NCI-H1436 (cell line): ENCODE measurements at regions not wholly inside any gene's neighbourhood (a gene's known extent, or its start where the extent isn't known, plus 50 kb on each side); places are given as distances from the start of the nearest gene placed in this dataset.

Experiments
- DNase-seq: peaks from one replicate; lab custom pipeline; 2025; lab: John Stamatoyannopoulos, UW

DNA sequence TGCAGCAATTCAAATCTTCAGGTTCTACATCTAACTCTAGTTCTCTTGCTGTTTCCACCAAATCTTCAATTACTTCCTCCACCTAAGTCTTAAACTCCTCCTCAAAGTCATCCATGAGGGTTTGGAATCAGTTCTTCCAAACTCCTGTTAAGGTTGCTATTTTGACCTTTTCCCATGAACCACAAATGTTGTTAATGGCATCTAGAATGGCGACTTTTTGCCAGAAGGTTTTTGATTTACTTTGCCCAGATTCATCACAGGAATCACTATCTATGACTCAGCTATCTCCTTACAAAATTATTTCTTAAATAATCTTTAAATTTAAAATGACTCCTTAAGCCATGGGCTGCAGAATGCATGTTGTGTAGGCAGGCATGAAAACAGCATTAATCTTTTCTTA, 368.9 kb upstream of the TNP1 start:
- no peak for DNase-seq

DNA sequence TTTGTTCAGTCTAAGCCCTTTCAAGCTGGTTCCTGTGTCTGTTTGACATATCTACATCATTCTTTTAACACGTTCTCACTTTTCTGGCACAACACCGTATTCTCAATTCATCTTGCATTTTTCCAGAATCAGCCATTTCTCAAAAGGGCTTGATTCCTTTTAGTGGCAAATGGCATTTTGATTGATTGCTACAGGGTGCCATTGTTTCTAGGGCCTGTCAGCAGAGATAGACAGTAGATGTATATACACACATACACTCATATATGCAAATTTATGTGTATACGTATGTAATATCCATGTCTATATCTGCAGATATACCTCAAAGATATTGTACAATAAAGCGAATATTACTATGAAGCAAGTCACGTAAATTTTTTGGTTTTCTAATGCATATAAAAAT, 367.9 kb upstream of the TNP1 start:
- no peak for DNase-seq

DNA sequence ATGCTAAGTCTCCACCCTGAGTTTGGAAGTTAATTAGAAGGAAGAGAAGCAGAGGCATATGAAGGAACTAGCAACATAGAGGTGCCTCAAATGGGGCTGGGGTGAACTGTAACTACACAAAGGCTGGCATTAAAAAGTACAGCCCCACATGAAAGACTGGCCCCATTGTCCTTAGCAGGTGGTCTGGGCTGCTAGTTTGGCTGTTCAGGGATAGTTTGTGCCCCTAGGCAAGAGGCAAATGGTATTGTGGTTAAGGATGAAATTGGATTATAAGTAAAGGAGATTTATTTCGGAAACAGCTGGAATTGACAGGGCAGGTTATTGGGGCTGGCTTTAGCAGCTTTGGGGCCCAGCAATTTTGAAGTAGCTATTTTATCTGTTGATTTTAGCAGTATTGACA, 365.7 kb upstream of the TNP1 start:
- no peak for DNase-seq

DNA sequence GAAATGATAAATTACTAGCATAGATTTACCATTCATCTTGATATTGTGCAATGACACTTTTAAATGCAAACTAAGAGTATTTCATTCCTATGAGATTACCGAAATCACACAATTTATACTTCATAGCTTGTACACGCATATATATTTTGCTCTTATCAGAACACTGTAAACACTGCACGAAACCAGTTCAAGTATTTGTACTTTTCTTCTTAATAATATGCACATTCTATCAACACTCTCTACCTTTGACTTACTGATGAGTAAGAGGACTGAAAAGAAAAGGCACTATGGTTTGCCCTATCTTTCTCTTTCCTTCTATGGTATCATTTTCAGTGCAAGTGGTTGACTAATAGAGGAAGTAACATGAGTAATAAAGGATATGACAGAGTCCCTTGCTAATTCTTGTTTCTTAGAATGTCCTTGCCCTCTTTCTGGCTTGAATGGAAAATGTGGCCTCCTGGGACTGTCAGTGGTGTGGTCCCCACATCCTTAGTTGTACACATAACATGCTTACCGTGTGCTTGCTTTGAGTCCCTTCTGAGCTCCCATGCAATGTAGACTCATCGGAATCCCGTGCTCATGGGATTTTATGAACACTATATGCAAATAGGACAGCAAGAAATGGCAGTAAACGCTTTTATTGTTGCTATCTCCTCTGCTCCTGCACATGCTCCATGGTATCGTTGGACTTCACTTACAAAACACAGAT, 363.5 kb upstream of the TNP1 start:
- no peak for DNase-seq

DNA sequence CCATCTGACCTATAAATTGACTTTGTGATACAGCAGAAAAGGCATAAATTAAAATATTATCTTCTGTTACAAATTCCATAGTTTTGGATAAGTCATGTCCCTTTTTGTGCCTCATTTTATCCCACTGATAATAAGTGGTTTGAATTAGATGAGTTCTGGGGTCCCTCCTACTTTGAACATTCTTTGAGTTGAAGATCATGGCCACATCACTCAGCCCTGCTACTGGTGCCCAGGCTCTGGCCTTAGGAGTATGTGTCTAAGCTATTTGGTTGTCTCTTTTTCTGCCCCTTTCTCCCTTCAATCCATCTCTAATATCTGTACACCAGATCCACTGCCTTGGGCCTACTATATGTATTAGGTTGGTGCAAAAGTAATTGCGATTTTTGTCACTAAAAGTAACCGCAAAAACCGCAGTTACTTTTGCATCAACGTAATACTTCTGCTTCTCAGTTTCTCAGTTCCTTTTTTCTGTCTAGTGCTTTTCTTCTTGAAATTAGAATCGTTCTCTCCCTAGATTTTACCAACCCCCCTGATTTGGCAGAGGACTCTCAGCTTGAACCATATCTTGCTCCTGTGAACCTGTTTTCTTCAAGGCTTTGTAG, 362.5 kb upstream of the TNP1 start:
- DNase-seq: no peak

DNA sequence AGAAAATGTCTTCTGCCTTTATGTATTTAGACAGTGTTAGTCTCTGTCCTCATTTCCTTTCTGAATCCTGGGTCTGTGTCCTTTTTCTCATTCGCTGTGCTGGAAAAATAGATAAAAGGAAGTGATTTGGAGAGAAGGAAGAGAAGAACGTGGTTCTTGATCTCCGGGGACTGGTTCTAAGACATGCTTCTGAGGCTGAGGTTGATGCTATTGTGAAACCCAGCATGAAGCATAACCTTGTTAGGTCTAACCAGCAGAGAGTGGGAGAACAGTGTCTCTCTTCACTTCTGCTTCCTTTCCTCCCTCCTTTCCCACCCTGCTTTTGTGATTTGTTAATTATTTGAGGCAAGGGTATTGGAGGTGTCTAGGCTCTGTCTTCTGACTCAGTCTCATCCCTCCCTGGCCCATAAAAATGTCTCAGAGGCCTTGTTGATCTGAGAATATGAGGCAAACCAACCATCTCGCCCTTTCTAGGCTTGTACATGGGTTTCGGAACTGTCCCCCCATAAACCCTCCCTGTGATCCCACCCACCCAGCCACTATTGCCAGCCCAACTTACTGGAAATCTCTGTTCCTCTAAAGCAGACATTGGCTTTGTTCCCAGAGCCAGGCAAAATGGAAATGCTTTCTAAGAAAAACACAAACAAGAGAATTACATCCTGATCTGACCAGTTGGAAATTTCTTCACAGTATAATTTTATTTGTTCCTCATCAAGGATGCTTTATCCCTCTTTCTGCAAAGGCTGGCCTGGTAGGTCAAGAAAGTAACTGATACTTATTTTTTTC, 360.6 kb upstream of the TNP1 start:
- no peak for DNase-seq

DNA sequence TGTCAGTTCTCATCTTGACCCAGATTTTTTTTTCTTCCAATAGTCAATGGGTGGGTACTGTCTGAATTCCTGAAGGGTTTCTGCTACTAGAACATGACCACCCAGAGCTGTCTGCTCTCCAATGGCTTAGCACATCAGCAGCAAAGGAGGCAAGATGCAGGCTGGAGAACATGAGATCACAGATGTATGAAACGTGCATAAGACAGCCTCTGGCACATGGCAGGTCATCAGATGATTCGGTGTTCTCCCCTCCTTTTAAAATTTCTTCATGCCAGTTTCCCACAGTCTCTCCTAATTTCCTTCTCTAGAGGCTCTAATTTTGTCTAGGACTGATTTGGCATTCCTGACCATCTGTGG, 359.3 kb upstream of the TNP1 start:
- DNase-seq: no peak

DNA sequence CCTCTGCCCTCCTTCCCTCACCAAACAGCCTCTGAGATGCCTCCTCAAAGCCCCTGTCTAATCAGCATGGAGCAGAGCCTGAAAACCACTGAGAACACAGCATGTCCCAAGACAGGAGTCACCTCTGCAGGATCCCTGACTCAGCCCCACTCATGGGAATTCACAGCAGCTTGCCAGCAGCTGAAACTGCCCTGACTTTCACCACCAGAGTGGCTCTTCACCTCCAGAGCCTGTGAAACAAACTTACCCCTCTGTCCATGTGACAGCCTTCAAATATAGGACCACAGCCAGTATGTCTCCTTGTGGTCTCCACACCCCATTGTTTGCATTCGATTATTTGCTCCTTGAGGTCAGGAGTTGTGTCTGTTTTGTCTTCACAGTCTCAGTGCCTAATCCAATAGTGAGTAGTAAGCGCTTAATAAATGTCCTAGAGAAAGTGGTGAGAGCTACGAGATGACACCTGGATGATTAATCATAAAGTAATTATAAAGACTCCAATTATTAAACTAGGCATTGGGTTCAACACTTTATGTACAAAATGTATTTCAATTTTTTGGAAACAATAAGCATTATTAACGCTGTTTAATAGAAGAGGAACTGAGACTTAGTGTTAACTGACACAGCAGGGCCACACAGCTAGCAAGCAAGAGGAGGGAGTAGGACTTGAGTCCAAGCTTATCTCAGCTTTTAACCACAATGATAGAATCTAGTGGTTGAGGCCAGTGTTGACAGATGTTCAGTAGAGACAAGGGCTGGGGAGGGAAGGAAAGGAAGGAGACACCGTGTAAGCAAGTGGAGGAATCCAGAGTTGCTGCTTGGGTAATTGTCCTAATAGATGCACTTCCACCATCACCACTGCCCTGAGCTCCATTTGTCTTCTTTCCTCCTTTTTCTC, 358.7 kb upstream of the TNP1 start:
- DNase-seq: no peak

DNA sequence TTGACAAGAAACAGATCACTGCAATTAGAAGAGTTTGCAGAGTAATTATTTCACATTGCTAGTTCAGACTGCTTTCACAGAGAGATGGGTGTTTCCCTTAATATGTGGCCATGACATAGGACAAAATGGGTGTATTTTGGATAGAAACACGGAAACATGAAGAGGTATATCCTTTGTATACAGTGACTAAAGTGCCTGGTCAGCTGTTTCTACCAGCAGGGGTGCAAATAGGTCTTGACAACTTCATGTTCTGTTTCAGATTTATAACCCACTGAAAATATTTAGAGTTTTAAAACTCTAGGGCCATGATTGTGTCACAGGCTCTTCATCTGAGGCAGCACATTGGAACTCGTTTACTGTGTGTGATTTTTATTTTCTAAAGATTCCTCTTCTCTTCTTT, 357.1 kb upstream of the TNP1 start:
- DNase-seq: no peak

DNA sequence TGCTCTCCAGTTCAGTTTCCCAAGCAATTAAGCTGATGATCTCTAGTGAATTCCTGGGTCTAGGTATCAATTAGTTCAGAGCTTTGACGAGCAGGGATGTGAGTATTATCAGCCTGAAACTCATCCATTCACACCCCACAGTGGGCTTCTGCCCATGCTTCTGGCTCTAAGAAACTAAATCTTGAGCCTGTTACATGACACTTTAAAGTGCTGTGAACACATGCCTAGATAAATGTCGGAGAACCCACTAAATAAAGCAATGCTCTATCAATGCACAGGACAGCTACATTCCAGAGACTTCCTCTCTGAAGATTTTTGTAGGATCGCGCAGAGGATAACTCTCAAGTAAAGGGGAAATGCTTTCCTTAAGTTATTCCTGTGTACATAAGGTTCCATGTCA, 356.5 kb upstream of the TNP1 start:
- DNase-seq: no peak

DNA sequence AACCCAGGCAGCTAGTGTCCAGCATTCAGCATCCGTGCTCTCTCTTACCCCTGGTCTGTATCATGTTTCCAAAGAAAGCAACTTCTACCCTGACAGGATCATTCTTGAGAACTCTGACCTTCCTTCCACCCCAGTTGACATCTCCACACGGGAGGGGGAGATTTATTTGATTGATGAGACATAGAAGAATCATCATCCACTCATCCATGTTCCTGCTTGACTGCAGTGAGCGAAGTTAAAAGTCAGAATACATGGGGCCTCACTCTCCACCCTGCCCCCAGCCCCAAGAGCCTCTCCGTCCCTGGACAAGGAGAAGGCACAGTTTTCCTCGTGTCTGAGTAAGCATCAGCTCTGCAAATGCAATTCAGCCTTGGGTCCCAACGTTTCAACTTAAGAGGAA, 356.0 kb upstream of the TNP1 start:
- no peak for DNase-seq

DNA sequence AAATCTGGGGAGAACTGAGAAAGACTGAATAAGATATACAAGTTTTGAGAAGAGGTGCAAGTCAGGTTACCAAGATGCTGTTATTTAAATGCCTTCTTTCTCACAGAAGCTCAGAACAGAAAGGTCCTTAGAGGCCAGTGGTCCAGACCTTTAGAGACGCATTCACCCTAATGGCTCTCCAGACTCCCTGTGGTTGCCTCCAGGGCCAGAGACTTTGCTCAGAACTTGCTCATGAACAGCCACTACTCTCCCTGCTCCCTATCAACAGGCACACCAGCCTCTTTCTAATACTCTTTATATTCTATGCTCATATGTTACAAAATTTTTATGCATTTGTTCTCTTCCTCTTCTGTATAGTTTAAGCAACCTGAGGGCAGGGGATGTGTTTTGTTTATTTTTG, 349.0 kb upstream of the TNP1 start:
- no peak for DNase-seq

DNA sequence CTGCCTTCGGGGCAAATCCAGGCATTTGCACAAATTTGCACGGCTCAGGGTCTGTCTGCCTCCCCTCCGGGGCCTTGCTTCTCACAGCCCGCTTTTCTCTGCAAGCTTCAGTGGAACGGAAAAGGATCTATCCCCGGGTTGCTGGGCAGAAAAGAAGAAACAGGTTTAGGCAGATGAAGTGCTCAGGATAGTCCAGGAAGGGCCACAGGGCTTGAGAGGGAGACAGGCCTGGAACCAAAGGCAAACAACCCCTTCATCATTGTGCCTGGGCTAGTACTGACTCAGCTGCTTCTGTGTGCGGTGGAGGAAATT, 347.8 kb upstream of the TNP1 start:
- DNase-seq: no peak

DNA sequence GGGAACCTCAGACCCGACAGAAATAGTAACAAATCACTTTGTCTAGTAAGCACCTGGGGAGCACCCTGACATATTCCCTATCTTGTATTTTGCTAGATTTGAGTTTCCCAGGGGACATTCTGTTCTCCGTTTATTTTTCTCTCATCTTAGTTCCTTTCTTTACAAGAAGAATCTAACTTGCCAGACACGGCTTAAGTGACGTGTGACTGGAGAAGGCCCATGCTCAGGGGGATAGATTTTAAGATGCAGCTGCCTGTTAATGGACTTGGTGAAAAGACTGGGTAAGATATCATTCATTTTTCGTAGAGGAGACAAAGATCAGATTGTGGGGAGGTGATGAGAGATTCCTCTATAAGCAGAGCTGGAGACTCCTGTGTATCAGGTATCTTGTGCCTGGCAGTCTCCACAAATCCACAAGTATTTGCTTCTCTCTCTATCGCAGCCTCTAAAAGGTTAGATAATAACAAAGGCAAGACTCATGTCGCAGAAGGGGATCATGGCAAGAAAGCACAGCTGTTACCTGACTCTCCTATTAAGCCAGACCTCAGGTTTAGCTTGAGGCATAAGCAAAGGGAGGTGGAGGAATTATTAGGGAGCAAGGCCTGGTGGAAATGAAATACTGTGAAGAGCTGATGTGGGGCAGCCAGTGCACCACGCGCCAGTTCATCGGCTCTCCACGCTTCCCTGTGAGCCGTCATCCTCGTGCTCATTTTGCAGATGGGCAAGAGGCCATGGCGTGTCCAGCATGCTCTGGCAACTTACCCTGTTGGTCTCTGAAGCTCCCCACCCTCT, 347.2 kb upstream of the TNP1 start:
- no peak for DNase-seq

DNA sequence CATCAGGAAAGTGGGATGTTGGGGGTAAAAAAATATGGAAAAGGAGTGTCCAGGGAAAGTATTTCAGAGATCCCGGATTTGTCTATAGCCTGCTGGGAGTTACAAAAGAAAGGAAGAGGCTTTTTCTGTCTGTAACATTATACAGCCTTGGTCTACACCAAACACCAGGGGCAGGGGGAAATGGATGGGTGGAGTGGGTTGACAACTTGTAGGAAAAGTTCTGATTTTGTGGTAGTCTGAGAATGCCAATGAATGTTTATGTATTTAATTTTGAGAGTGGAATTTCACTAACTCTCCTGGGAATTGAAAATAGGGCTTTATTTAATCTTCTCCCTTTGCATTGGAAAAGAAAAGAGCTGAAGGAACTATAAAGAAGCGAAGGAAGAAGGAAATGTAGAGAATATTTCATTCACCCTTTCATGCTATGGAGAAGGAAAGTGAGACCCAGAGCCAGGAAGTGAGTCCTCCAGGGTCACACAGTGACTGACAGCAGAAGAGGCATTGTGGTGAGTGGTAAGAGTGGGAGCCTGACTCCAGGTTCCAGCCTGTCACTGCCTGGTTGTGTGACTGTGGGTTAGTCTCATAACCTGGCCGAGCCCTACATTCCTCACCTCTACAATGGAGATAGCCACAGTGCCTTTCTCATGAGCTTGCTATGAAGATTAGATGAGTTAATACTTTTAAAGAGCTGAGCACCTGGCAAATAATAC, 346.3 kb upstream of the TNP1 start:
- no peak for DNase-seq

DNA sequence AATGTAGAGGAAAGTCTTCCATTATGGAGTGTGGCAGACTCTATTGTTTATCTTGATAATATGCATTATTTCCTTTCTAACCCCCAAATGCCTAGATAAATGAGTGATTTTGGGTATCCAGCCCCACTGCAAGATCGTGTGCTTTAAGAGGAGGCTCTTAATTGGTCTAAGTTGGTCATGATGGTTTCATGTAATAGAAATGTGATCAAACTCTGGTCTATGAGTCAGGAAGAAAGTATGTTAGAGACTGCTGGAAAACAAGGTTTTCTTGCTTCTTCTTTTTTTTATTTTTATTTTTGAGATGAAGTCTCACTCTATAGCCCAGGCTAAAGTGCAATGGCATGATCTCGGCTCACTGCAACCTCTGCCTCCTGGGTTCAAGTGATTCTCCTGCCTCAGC, 344.5 kb upstream of the TNP1 start:
- DNase-seq: no peak

DNA sequence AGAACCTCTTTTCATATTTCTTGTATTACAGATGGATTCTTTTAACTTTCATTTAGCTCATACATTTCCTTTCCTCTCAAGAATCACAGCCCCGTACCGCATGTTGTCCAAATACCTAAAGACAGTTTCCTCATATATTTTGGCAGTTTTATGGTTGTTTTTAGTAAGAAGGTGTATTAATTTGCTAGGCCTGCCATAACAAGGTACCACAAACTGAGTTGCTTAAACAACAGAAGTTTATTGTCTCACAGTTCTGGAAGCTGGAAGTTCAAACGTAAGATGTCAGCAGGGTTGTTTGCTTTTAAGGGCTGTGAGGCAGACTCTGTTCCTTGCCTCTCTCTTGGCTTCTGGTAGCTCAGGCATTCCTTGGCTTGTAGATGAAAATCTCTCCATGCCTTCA, 343.2 kb upstream of the TNP1 start:
- no peak for DNase-seq

DNA sequence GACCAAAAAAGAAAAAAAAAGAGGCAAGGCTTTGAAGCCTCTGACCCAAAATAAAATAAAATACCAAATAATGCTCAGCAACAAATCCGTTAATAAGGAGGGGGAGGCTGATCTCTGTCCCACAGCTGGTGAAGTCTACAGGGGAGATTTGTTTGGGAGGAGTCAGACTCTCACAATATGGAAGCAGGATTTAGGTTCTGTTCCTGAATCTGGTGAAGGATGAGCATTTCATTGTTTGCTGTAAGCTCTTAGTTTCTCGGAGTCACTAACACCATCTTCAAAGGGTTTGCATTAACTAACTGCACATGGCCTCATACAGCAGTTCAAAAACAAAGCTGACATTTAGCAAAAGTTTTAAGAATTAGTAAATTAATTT, 339.4 kb upstream of the TNP1 start:
- no peak for DNase-seq

DNA sequence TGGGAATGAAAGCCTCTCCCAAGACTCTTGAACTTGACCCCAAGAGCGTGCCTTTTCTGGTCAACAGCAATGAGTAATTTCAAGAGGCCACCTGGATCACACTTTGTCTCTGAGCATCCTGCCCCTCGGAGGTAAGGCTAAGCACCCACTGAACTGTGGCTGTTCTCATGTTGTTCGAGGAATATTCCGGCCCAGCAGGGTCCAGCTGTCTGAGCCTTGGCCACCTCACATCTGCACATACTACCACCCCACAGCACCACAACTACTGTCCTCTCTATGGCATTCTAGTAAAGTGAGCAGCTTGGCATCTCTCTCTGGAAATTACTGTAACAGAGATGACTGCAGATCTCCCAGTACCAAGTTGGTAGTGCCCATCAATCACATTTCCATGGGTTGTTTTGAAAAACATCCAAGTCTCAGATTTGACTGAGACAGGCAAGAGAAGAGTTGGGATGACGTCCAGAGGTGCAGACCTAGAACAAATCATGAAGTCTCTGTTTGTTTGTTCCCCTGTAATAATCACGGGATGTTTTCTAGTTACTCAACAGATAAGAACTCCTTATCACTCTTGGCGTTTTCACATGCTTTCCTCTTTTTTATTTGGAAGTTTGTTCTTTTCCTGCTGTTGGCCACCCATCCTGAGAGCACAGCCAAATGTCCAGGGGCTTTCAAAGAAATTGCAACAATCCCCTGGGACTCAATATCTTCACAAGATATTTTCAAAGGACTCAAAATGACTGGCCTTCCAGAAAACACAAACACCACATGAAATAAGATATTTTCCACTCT, 336.0 kb upstream of the TNP1 start:
- no peak for DNase-seq

DNA sequence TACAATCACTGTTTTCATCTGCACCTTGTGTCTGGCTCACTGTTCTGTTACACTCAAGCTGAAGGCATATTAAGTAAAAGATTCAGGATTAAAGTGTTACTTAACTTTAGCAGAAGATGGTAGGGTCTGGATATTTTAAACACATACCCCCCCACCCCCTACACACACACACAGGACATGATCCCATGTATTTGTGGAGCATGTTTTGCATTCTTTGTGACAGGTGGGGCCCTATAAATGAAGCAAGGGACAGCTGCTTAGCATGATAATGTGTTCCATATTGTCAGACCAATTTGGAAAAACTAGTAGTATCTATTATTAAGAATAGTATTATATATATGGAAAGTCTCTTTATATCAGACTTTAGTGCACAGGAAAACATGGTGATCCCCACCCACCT, 335.2 kb upstream of the TNP1 start:
- DNase-seq: no peak
